Upper lobe of right lung (tissue), 1 donor: ENCODE measurements at regions not wholly inside any gene's neighbourhood (a gene's known extent, or its start where the extent isn't known, plus 50 kb on each side); places are given as distances from the start of the nearest gene placed in this dataset.

Source experiments
- ATAC-seq: fragments of 200-7000 bp; cut with Tn5 transposase; one replicate; pipeline ENCODE4 v1.9.1; 2020; ENCODE audit warnings: mild to moderate bottlenecking, moderate library complexity
- DNase-seq: peaks from one replicate; pipeline ENCODE4 v3.0.0-alpha.2; 2020
- H3K27ac ChIP-seq: fragments of 200-600 bp; one replicate; pipeline ENCODE4 v1.8.0; 2022
- H3K27me3 ChIP-seq: fragments of 200-600 bp; one replicate; pipeline ENCODE4 v1.8.0; 2022; ENCODE audit warnings: mild to moderate bottlenecking
- H3K36me3 ChIP-seq: fragments of 200-600 bp; one replicate; pipeline ENCODE4 v1.8.0; 2022
- H3K4me1 ChIP-seq: fragments of 200-600 bp; one replicate; pipeline ENCODE4 v1.8.0; 2022
- H3K4me3 ChIP-seq: fragments of 200-600 bp; one replicate; pipeline ENCODE4 v1.8.0; 2022; ENCODE audit warnings: mild to moderate bottlenecking
- H3K9me3 ChIP-seq: fragments of 200-600 bp; one replicate; pipeline ENCODE4 v1.8.0; 2022
- intact Hi-C: fragments of 100-400 bp; cut with DNase I; formaldehyde crosslinking; loops from one replicate; pipeline ENCODE4 v1.11.0; 2022
- TF ChIP-seq, protein P1 (sequence below): fragments of 200-600 bp; IDR thresholded peaks from one replicate; pipeline ENCODE4 v1.8.0; 2022; ENCODE audit warnings: antibody characterized with exemption
- donor health status: DM: no; HTN: yes; CAD: no; lungs with severe emphysema.

DNA sequence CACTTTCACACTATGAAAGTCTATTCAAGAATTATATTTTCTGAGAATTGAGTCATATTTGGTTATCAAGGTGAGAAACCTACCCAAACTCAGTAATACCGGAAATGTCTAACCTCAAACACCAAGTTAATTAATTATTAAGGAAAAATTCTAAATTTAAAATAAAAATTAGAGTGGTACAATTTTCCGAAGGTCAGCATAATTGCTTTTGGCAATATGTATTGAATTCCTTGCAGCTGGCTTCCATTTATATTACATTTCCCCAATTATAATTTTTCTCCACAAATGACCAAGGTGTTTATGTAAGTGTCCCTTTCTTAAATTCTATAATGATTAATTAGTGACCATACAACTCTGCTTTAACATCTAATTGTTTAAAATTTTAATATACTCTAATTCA lies 316.0 kb upstream of the IRAK1BP1 start:
- H3K9me3 ChIP-seq = no peaks in the 10 kb centered on the region
- ATAC-seq = no peak
- no peak overlapping the region for H3K27ac ChIP-seq
- DNase-seq = no peak
- H3K4me3 ChIP-seq = no peak overlapping the region
- intact Hi-C loops = no loop called here
- H3K4me1 ChIP-seq = no peaks in the 10 kb centered on the region
- TF ChIP-seq, protein P1, sequence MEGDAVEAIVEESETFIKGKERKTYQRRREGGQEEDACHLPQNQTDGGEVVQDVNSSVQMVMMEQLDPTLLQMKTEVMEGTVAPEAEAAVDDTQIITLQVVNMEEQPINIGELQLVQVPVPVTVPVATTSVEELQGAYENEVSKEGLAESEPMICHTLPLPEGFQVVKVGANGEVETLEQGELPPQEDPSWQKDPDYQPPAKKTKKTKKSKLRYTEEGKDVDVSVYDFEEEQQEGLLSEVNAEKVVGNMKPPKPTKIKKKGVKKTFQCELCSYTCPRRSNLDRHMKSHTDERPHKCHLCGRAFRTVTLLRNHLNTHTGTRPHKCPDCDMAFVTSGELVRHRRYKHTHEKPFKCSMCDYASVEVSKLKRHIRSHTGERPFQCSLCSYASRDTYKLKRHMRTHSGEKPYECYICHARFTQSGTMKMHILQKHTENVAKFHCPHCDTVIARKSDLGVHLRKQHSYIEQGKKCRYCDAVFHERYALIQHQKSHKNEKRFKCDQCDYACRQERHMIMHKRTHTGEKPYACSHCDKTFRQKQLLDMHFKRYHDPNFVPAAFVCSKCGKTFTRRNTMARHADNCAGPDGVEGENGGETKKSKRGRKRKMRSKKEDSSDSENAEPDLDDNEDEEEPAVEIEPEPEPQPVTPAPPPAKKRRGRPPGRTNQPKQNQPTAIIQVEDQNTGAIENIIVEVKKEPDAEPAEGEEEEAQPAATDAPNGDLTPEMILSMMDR = no peak
- H3K36me3 ChIP-seq = no peaks in the 10 kb centered on the region
- H3K27me3 ChIP-seq = no peaks in the 10 kb centered on the region

DNA sequence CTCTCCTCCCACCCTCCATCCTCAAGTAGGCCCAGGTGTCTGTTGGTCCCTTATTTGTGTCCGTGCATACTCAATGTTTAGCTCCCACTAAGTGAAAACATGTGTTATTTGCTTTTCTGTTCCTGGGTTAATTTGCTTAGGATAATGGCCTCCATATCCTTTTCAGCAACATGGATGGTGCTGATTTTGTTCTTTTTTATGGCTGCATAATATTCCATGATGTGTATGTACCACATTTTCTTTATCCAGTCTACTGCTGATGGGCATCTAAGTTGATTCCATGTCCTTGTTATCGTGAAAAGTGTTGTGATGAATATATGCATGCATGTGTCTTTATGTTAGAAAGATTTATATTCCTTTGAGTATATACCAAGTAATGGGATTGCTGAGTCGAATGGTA lies 314.9 kb upstream of the IRAK1BP1 start:
- H3K9me3 ChIP-seq = no peaks in the 10 kb centered on the region
- H3K27me3 ChIP-seq = no peaks in the 10 kb centered on the region
- H3K36me3 ChIP-seq = no peaks in the 10 kb centered on the region
- intact Hi-C loops = no loop called here
- DNase-seq = no peak
- no peaks in the 10 kb centered on the region for H3K4me1 ChIP-seq
- no peak overlapping the region for H3K27ac ChIP-seq
- ATAC-seq = no peak
- TF ChIP-seq, protein P1 = no peak
- H3K4me3 ChIP-seq = no peak overlapping the region

DNA sequence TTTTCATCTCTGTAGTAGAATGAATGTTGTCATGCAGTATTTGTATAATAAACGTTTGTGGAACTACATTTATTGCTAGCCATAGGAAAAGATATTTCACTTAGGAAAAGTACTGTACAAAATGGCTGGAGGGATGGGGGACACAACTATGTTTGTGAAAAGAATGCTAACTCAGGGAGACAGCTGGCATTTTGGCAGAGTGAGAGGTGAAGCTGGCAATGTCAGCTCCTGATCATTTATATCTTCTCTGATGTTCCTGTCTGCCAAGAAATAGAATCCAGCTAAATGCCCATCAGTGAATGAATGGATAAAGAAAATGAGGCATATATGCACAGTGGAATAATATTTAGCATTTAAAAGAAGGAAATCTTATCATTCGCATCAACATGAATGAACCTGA lies 313.0 kb upstream of the IRAK1BP1 start:
- H3K9me3 ChIP-seq = no peaks in the 10 kb centered on the region
- no peaks in the 10 kb centered on the region for H3K4me1 ChIP-seq
- H3K27ac ChIP-seq = no peak overlapping the region
- intact Hi-C loops = no loop called here
- H3K4me3 ChIP-seq = no peak overlapping the region
- DNase-seq = no peak
- H3K27me3 ChIP-seq = no peaks in the 10 kb centered on the region
- H3K36me3 ChIP-seq = no peaks in the 10 kb centered on the region
- TF ChIP-seq, protein P1 = no peak
- ATAC-seq = no peak

DNA sequence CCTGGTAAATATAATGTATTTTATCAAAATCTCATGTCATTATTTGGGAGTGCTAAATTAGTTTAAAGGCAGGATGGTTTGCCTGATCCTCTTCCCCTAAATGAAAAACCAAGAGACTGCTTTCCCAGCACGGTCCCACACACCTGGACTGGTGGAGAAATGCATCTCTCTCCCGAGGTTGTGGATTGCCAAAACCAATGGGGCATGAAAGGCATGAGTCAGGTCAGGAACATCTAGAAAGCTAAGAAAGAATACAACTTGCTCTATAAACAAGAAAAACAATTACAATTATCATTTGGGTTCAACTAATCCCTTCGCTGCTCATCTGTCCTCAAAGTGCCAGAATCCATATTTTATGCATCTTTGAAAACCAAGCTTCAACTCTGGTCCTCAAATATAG lies 308.3 kb upstream of the IRAK1BP1 start:
- no peaks in the 10 kb centered on the region for H3K9me3 ChIP-seq
- no peak overlapping the region for H3K4me3 ChIP-seq
- H3K27me3 ChIP-seq = no peaks in the 10 kb centered on the region
- H3K36me3 ChIP-seq = no peaks in the 10 kb centered on the region
- H3K27ac ChIP-seq = no peak overlapping the region
- H3K4me1 ChIP-seq = no peaks in the 10 kb centered on the region
- DNase-seq = no peak
- ATAC-seq = no peak
- TF ChIP-seq, protein P1 = no peak
- intact Hi-C loops = no loop called here

DNA sequence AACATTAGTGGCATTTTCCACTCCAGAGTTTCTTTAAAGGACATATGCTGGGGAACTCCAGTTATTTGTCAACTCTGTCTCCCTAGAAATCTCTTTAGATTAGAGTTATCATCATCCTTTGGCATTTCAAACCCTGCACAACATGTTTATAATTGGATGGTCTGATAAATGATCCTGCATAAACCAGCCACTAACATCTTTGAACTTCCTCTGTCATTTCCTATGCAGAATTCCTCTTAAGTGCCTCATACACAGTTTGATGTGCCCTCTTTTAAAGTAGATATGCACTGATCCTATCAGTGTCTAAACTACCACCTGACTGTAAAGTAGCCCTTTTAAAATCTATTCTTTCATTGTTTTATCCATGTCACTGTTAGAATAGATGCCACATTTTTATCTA lies 306.3 kb upstream of the IRAK1BP1 start:
- no peak for ATAC-seq
- Histone ChIP-seq H3K27ac (no peak overlapping the region), H3K36me3 (no peaks in the 10 kb centered on the region), H3K4me1 (no peaks in the 10 kb centered on the region), H3K9me3 (no peaks in the 10 kb centered on the region), H3K4me3 (no peak overlapping the region), H3K27me3 (no peaks in the 10 kb centered on the region)
- no peak for DNase-seq
- intact Hi-C loops = no loop called here
- TF ChIP-seq, protein P1 = no peak

DNA sequence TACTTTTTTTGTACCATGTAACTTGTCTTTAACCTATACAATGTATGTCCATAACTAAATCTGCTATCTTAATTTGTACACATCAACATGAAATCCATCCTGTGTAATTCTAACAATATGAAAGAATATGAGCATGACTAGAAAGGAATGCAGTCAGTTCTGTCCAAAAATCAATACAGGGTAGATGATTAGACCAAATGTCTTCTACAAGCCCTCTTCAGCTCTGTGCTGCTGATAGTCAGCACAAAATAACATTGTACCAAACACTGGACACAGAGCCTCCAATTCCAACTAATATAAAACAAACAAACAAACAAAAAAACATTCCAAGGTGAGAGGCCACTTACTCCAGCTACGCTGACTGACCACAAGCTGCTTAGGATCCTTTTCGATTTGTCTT lies 301.4 kb upstream of the IRAK1BP1 start:
- Histone ChIP-seq H3K27ac (no peak overlapping the region), H3K27me3 (no peaks in the 10 kb centered on the region), H3K4me3 (no peak overlapping the region), H3K9me3 (no peaks in the 10 kb centered on the region), H3K36me3 (no peaks in the 10 kb centered on the region), H3K4me1 (no peaks in the 10 kb centered on the region)
- intact Hi-C loops = no loop called here
- ATAC-seq (no peak), DNase-seq (no peak)
- TF ChIP-seq, protein P1 = no peak
